ENCODE measurements at regions not wholly inside any gene's neighbourhood (a gene's known extent, or its start where the extent isn't known, plus 50 kb on each side); places are given as distances from the start of the nearest gene placed in this dataset.

DNA sequence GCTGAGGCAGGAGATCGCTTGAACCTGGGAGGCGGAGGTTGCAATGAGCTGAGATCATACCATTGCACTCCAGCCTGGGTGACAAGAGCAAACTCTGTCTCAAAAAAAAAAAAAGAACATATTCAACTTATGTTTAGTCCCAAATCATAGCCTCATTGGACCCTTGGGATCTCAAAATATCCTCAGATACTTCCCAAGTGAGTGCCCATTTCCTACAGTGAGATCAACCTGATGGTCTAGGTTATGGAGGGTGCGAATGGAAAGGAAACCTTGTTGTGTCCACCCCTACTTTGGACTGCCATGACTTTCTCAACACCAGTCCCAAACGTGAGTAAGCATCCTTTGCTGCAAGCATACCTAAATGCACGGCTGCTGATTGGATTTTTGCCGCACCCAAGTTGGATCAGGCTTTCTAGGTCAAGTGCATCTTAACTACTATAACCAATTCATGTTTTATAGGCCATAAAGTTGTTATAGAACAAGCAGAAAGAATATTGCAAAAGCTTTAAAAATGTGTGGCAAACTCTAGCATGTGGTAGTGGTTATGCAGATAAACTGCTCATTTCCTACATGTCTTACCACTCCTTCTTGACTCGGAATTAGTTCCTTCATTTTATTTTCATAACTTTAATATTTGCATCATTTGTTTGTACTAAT is 131.2 kb downstream of the PLEKHG1 start:
- Histone ChIP-seq H3K9me3 (no peaks in the 10 kb centered on the region), H3K4me1 (no peaks in the 10 kb centered on the region), H3K27me3 (no peaks in the 10 kb centered on the region), H3K4me3 (no peak overlapping the region), H3K27ac (no peak overlapping the region), H3K36me3 (peaks cover 5 to 9% of the 10 kb centered on the region in 2 donors)
- intact Hi-C loops (cut with DNase I): no loop called here
- TF ChIP-seq, protein P1, sequence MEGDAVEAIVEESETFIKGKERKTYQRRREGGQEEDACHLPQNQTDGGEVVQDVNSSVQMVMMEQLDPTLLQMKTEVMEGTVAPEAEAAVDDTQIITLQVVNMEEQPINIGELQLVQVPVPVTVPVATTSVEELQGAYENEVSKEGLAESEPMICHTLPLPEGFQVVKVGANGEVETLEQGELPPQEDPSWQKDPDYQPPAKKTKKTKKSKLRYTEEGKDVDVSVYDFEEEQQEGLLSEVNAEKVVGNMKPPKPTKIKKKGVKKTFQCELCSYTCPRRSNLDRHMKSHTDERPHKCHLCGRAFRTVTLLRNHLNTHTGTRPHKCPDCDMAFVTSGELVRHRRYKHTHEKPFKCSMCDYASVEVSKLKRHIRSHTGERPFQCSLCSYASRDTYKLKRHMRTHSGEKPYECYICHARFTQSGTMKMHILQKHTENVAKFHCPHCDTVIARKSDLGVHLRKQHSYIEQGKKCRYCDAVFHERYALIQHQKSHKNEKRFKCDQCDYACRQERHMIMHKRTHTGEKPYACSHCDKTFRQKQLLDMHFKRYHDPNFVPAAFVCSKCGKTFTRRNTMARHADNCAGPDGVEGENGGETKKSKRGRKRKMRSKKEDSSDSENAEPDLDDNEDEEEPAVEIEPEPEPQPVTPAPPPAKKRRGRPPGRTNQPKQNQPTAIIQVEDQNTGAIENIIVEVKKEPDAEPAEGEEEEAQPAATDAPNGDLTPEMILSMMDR (IDR thresholded peaks at IDR 0.05): no peak
- no peak for DNase-seq (ENCODE audit: low spot score in 2 of 2)

DNA sequence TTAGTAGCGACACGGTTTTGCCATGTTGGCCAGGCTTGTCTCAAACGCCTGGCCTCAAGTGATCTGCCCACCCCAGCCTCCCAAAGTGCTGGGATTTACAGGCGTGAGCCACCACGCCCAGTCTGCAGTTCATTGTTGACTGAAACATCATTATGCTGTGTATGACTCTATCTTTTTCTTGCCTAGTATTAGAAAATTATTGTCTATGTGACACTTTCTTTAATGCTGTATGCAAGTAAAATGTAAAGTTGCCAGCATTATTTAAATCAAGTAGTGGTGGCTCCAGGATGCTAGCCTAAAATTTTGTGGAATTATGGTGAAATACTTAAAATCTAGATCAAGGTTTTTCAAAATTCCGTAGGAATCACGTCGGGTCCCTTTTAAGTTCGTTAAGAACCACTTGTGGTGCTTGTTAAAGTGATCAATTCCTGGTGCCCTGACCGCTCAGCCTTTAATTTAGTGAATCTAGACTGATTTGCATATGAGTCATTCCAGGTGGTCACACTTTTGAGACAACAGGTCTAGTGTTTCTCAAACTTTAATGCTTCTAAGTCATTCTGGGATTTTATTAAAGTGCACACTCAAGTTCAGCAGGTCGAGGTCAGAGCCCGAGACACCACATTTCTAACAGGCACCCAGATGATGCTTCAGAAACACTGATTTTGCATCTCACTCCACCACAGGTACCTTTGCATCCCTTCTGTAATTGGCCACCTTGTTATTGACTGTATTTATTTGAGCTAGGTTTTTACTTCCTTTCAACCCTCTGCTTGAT is 132.6 kb upstream of the MTHFD1L start:
- no peak for DNase-seq (ENCODE audit: low spot score in 2 of 2)
- Histone ChIP-seq H3K27ac (no peak overlapping the region), H3K27me3 (no peaks in the 10 kb centered on the region), H3K9me3 (no peaks in the 10 kb centered on the region), H3K4me1 (no peaks in the 10 kb centered on the region), H3K4me3 (no peak overlapping the region), H3K36me3 (peaks cover 5 to 9% of the 10 kb centered on the region in 2 donors)
- TF ChIP-seq, protein P1 (IDR thresholded peaks at IDR 0.05): no peak
- intact Hi-C loops (cut with DNase I): no loop called here

DNA sequence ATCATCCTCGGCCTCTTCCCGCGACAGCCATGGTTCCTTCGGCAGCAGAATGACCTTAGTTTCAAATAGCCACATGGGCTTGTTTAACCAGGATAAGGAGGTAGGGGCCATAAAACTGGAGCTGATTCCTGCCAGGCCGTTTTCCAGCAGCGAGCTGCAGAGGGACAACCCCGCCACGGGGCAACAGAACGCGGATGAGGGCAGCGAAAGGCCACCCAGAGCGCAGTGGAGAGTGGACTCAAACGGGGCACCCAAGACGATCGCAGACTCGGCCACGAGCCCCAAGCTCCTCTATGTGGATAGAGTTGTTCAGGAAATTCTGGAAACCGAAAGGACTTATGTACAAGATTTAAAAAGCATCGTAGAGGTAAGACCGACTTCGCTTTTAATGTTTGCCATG is 131.8 kb upstream of the MTHFD1L start:
- H3K9me3 ChIP-seq: no peaks in the 10 kb centered on the region
- DNase-seq (ENCODE audit: low spot score in 2 of 2): no peak
- H3K4me3 ChIP-seq: no peak overlapping the region
- peaks cover 5 to 9% of the 10 kb centered on the region in 2 donors for H3K36me3 ChIP-seq
- H3K27me3 ChIP-seq: no peaks in the 10 kb centered on the region
- intact Hi-C loops (cut with DNase I): no loop called here
- TF ChIP-seq, protein P1 (IDR thresholded peaks at IDR 0.05): no peak
- H3K4me1 ChIP-seq: no peaks in the 10 kb centered on the region
- no peak overlapping the region for H3K27ac ChIP-seq

DNA sequence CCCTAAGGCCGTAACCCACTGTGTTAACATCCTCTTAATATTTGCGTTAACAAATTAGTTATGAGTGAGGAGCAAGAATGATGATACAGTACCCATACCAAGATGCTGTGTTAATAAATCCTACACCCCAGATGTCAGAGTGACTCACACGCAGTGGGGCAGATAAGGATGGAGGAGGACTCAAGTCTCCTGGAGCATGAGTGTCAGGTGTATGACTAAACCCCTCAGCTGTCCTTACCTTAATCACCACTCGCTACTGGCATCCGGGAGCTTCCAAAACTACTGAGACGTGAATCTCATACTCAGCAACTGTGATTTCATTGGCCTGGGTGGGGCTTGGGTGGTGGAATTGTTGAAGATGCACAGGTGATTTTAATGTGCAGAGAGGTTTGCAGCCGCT is 131.3 kb upstream of the MTHFD1L start:
- Histone ChIP-seq H3K27me3 (no peaks in the 10 kb centered on the region), H3K9me3 (no peaks in the 10 kb centered on the region), H3K4me3 (no peak overlapping the region), H3K27ac (no peak overlapping the region), H3K4me1 (no peaks in the 10 kb centered on the region), H3K36me3 (peaks cover 5 to 9% of the 10 kb centered on the region in 2 donors)
- TF ChIP-seq, protein P1 (IDR thresholded peaks at IDR 0.05): no peak
- intact Hi-C loops (cut with DNase I): no loop called here
- DNase-seq (ENCODE audit: low spot score in 2 of 2): no peak

DNA sequence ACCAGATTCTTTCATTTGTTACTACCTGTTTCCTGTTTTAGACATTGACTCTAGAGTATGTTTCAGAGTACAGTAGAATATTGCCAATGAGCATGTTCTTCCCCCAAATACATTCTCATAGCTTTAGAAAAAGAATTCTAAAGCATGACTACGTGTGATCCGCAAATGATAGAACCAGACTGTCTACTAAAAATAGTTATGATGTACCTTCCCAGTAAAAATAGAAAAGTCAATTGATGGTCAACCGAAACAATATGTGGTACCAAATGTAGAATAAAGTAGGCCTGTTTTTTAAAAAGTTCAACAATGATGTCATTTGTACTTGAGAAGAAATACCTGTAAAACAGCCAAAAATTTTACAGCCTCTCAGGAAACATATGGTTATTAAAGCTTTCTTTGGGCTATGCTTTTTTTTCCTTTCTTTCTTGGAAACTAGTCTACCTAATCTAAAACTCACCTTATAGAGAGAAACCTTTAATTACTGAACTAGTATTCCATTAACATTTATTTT is 130.1 kb upstream of the MTHFD1L start:
- no peak for DNase-seq (ENCODE audit: low spot score in 2 of 2)
- no peaks in the 10 kb centered on the region for H3K27me3 ChIP-seq
- TF ChIP-seq, protein P1 (IDR thresholded peaks at IDR 0.05): no peak
- H3K4me3 ChIP-seq: no peak overlapping the region
- no peak overlapping the region for H3K27ac ChIP-seq
- intact Hi-C loops (cut with DNase I): no loop called here
- H3K4me1 ChIP-seq: no peaks in the 10 kb centered on the region
- peaks cover 5 to 9% of the 10 kb centered on the region in 2 donors for H3K36me3 ChIP-seq
- H3K9me3 ChIP-seq: no peaks in the 10 kb centered on the region

Data from ascending aorta (tissue), 2 donors.